IMR-90 (cell line): ENCODE measurements at regions not wholly inside any gene's neighbourhood (a gene's known extent, or its start where the extent isn't known, plus 50 kb on each side); places are given as distances from the start of the nearest gene placed in this dataset.

Source experiments
- ATAC-seq: fragments of 200-7000 bp; cut with Tn5 transposase; 2 replicates; pipeline ENCODE4 v1.9.1; 2020; ENCODE audit warnings: low read depth, mild to moderate bottlenecking, moderate library complexity
- BruUV-seq: library from RNA; stranded (reverse); fragments of 400-500 nt; replicated peaks from 2 replicates; lab custom pipeline; 2021; lab: Mats Ljungman, UMichigan
- CTCF ChIA-PET: fragments of 300-600 bp; formaldehyde crosslinking; extraction: SDS; loops from one replicate; lab custom pipeline; 2021; ENCODE audit warnings: antibody characterized with exemption; lab: Yijun Ruan, JAX
- POLR2A ChIA-PET: fragments of 300-600 bp; sonication (Branson Sonifier 250); formaldehyde crosslinking; loops from one replicate; lab custom pipeline; 2022; ENCODE audit warnings: antibody characterized with exemption; ENCODE audit not compliant: unreplicated experiment; lab: Charles Lee
- DNase-seq: peaks from one replicate; pipeline ENCODE4 v3.0.0; 2013
- H2AFZ ChIP-seq: replicated peaks from 2 replicates; pipeline ENCODE3; 2013; ENCODE audit warnings: low read length, mild to moderate bottlenecking; ENCODE audit not compliant: poor library complexity
- H2AK5ac ChIP-seq: 2 replicates; pipeline ENCODE4 v1.6.1; 2013; ENCODE audit warnings: low read depth, low read length, inconsistent platforms
- H2AK9ac ChIP-seq: replicated peaks from 2 replicates; pipeline ENCODE3; 2013; ENCODE audit warnings: mild to moderate bottlenecking, low read depth, low read length, moderate library complexity; ENCODE audit not compliant: poor library complexity
- H2BK120ac ChIP-seq: 2 replicates; pipeline ENCODE4 v1.6.1; 2013; ENCODE audit warnings: low read depth, low read length, inconsistent platforms
- H2BK15ac ChIP-seq: 3 replicates; pipeline ENCODE4 v1.6.1; 2013; ENCODE audit warnings: low read depth, low read length, inconsistent platforms
- H2BK20ac ChIP-seq: 2 replicates; pipeline ENCODE4 v1.6.1; 2013; ENCODE audit warnings: low read depth, mild to moderate bottlenecking, inconsistent platforms, low read length, moderate library complexity
- H2BK5ac ChIP-seq: 2 replicates; pipeline ENCODE4 v1.6.1; 2013; ENCODE audit warnings: mild to moderate bottlenecking, low read depth, low read length, inconsistent platforms; ENCODE audit not compliant: poor library complexity, severe bottlenecking
- H3K14ac ChIP-seq: replicated peaks from 2 replicates; pipeline ENCODE4 v1.6.1; 2013; ENCODE audit warnings: low read depth, low read length, inconsistent platforms
- H3K18ac ChIP-seq: 2 replicates; pipeline ENCODE4 v1.6.1; 2013; ENCODE audit warnings: low read depth, low read length, control low read depth
- H3K23ac ChIP-seq: 2 replicates; pipeline ENCODE4 v1.6.1; 2013; ENCODE audit warnings: low read depth, low read length, inconsistent platforms
- H3K27ac ChIP-seq: 2 replicates; pipeline ENCODE4 v1.5.1; 2013; ENCODE audit warnings: mild to moderate bottlenecking, control low read depth, low read length; ENCODE audit not compliant: insufficient read depth
- H3K27me3 ChIP-seq: 2 replicates; pipeline ENCODE4 v1.6.1; 2013; ENCODE audit warnings: low read length; ENCODE audit not compliant: control insufficient read depth, insufficient read depth
- H3K36me3 ChIP-seq: 2 replicates; pipeline ENCODE4 v1.6.1; 2013; ENCODE audit warnings: low read length, mixed read lengths; ENCODE audit not compliant: control insufficient read depth, insufficient read depth
- H3K4ac ChIP-seq: 2 replicates; pipeline ENCODE4 v1.6.1; 2013; ENCODE audit warnings: low read depth, low read length, inconsistent platforms
- H3K4me1 ChIP-seq: 2 replicates; pipeline ENCODE4 v1.6.1; 2013; ENCODE audit warnings: low read length, mixed read lengths; ENCODE audit not compliant: control insufficient read depth, insufficient read depth
- H3K4me2 ChIP-seq: 2 replicates; pipeline ENCODE4 v1.6.1; 2013; ENCODE audit warnings: low read depth, mild to moderate bottlenecking, control low read depth, low read length, moderate library complexity
- H3K4me3 ChIP-seq: 2 replicates; pipeline ENCODE4 v1.5.1; 2013; ENCODE audit warnings: low read depth, mild to moderate bottlenecking, control low read depth, low read length, moderate library complexity; ENCODE audit not compliant: insufficient read depth
- H3K56ac ChIP-seq: 2 replicates; pipeline ENCODE4 v1.6.1; 2013; ENCODE audit warnings: low read length, inconsistent platforms; ENCODE audit not compliant: insufficient read depth; ENCODE audit errors: extremely low read depth
- H3K79me1 ChIP-seq, 2 experiments: 2 replicates each; pipeline ENCODE4 v1.6.1; 2013; ENCODE audit warnings: low read length in 2 of 2, inconsistent platforms in 1 of 2, low read depth in 1 of 2
- H3K9ac ChIP-seq: 2 replicates; pipeline ENCODE4 v1.6.1; 2013; ENCODE audit warnings: low read depth, low read length, control low read depth
- H3K9me1 ChIP-seq: 2 replicates; pipeline ENCODE4 v1.6.1; 2013; ENCODE audit warnings: low read length, inconsistent platforms; ENCODE audit not compliant: insufficient read depth
- H3K9me3 ChIP-seq: 2 replicates; pipeline ENCODE4 v1.6.1; 2013; ENCODE audit warnings: low read length; ENCODE audit not compliant: control insufficient read depth, insufficient read depth
- H4K20me1 ChIP-seq: 2 replicates; pipeline ENCODE4 v1.6.1; 2013; ENCODE audit warnings: low read length, inconsistent platforms; ENCODE audit not compliant: insufficient read depth
- H4K5ac ChIP-seq: 2 replicates; pipeline ENCODE4 v1.6.1; 2013; ENCODE audit warnings: mild to moderate bottlenecking, low read depth, low read length, control low read depth
- H4K8ac ChIP-seq, 2 experiments: 2 replicates each; pipeline ENCODE4 v1.6.1; 2013; ENCODE audit warnings: low read depth in 2 of 2, low read length in 2 of 2, control low read depth in 1 of 2, inconsistent platforms in 1 of 2
- H4K91ac ChIP-seq: 2 replicates; pipeline ENCODE4 v1.6.1; 2013; ENCODE audit warnings: low read depth, low read length, inconsistent platforms; ENCODE audit not compliant: insufficient read depth
- BHLHE40 ChIP-seq: fragments of 150-350 bp; IDR thresholded peaks from 2 replicates; pipeline ENCODE4 v1.6.1; 2016; ENCODE audit warnings: mild to moderate bottlenecking, low read depth, low read length
- CEBPB ChIP-seq: IDR thresholded peaks from 2 replicates; pipeline ENCODE4 v1.6.1; 2012; ENCODE audit warnings: low read depth, low read length, improper control_type of control experiment
- CHD1 ChIP-seq: IDR thresholded peaks from 2 replicates; pipeline ENCODE4 v1.6.1; 2012; ENCODE audit warnings: low read depth, low read length, improper control_type of control experiment
- FOS ChIP-seq: fragments of 150-350 bp; IDR thresholded peaks from 2 replicates; pipeline ENCODE4 v1.6.1; 2016; ENCODE audit warnings: low read depth, low read length
- MAFK ChIP-seq: IDR thresholded peaks from 2 replicates; pipeline ENCODE4 v1.6.1; 2012; ENCODE audit warnings: low read depth, low read length, improper control_type of control experiment
- MAZ ChIP-seq: IDR thresholded peaks from 2 replicates; pipeline ENCODE4 v1.6.1; 2012; ENCODE audit warnings: low read depth, mild to moderate bottlenecking, low read length, improper control_type of control experiment, moderate library complexity, borderline replicate concordance
- MXI1 ChIP-seq: IDR thresholded peaks from 2 replicates; pipeline ENCODE4 v1.6.1; 2012; ENCODE audit warnings: low read depth, mild to moderate bottlenecking, low read length, moderate library complexity, borderline replicate concordance
- NFE2L2 ChIP-seq: fragments of 150-350 bp; IDR thresholded peaks from 2 replicates; pipeline ENCODE4 v1.6.1; 2016; ENCODE audit warnings: low read depth, mild to moderate bottlenecking, low read length
- POLR2A ChIP-seq: IDR thresholded peaks from 2 replicates; pipeline ENCODE4 v1.6.1; 2012; ENCODE audit warnings: mild to moderate bottlenecking, low read depth, low read length
- RAD21 ChIP-seq: IDR thresholded peaks from 2 replicates; pipeline ENCODE4 v1.6.1; 2012; ENCODE audit warnings: low read length, improper control_type of control experiment
- RCOR1 ChIP-seq: IDR thresholded peaks from 2 replicates; pipeline ENCODE4 v1.6.1; 2012; ENCODE audit warnings: mild to moderate bottlenecking, low read length, improper control_type of control experiment; ENCODE audit not compliant: insufficient replicate concordance
- RFX5 ChIP-seq: IDR thresholded peaks from 2 replicates; pipeline ENCODE4 v1.8.0; 2012; ENCODE audit warnings: low read depth, mild to moderate bottlenecking, low read length, moderate library complexity
- SMC3 ChIP-seq: fragments of 150-350 bp; IDR thresholded peaks from 2 replicates; pipeline ENCODE4 v1.6.1; 2016; ENCODE audit warnings: low read depth, mild to moderate bottlenecking, antibody characterized with exemption, low read length, moderate library complexity
- WGBS, 2 experiments: methylation state at CpG; one replicate each; pipeline versions ENCODE4 v1.1.5 to v1.1.7; 2013; ENCODE audit warnings: missing lambda C conversion rate in 2 of 2; ENCODE audit not compliant: insufficient read length in 1 of 2; ENCODE audit errors: extremely low coverage in 2 of 2; 5-methylcytosine and 5-hydroxymethylcytosine counted together
- dilution Hi-C: fragments of 300-500 bp; cut with HindIII; formaldehyde crosslinking; loops from one replicate; pipeline ENCODE4 v1.14.3; 2018; ENCODE audit warnings: low sequenced_read_pairs; ENCODE audit not compliant: unreplicated experiment
- in situ Hi-C: fragments of 300-500 bp; cut with MboI; formaldehyde crosslinking; loops from 3 replicates; pipeline ENCODE4 v1.14.3; 2019; ENCODE audit warnings: low sequenced_read_pairs, inconsistent platforms, mixed read lengths
- intact Hi-C: fragments of 100-400 bp; cut with micrococcal nuclease; formaldehyde crosslinking; loops from 2 replicates; pipeline ENCODE4 v1.10.0; 2022
- TF ChIP-seq, protein P1 (sequence below): conservative IDR thresholded peaks from 2 replicates; pipeline ENCODE4 v1.5.1; 2012; ENCODE audit warnings: mild to moderate bottlenecking, low read depth, low read length, improper control_type of control experiment
- TF ChIP-seq, protein P2 (sequence below): fragments of 150-350 bp; IDR thresholded peaks from 2 replicates; pipeline ENCODE4 v1.6.1; 2017; ENCODE audit warnings: mild to moderate bottlenecking, antibody characterized with exemption, low read length, low read depth
- TF ChIP-seq, protein P3 (sequence below): fragments of 150-350 bp; IDR thresholded peaks from 2 replicates; pipeline ENCODE4 v1.6.1; 2016; ENCODE audit warnings: low read depth, mild to moderate bottlenecking, low read length, moderate library complexity, borderline replicate concordance

DNA sequence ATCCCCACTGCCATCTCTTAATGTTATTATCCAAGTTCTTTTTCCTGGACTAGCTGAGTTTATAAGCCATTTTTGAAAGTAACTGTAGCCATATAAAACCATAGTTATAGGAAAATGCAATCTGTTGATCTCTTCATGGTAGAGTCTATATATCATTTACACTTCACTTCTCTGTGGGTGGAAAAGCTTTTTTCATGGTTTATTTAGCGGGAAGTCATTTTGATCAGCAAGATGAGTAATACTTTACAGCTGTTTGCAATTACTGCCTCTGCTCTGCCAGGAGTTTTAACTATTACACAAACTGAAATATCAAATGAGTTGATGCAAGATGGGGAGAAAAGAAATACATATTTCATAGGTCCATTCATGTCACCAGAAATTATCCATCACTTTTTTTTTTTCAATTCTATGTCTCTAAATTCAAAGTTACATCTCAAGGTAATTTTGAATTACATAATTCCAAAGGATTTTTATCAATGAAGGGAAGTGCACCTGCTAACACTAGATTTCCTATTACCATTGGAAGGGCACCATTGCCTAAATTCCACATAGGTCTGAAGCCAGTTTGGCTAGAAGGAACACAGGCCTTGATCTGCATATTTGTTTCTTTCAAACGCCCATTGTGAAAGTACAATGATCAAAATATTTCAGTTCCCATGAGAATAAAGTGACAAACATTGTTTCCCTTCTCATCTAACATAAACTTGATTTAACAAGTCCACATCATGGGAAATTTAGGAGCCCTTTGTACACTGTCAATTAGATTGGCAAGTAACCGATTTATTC lies 296.7 kb downstream of the ZNF326 start:
- no peak overlapping the region for H4K91ac ChIP-seq
- POLR2A ChIA-PET: no interaction called here
- DNase-seq (no peak), ATAC-seq (no peak)
- no peak overlapping the region for H3K27ac ChIP-seq
- no peaks in the 10 kb centered on the region for H3K9me3 ChIP-seq
- no peak overlapping the region for H3K23ac ChIP-seq
- no peak overlapping the region for H3K18ac ChIP-seq
- no peak overlapping the region for H2AK5ac ChIP-seq
- WGBS, 2 experiments: no CpG with 5 or more reads among the region's 3 CpGs
- H3K4ac ChIP-seq: no peak overlapping the region
- no peak overlapping the region for H4K8ac ChIP-seq
- H3K14ac ChIP-seq: no peak overlapping the region
- no peak overlapping the region for H3K4me2 ChIP-seq
- CTCF ChIA-PET: no interaction called here
- no peak overlapping the region for H2AK9ac ChIP-seq
- no peak overlapping the region for H2BK15ac ChIP-seq
- no peaks in the 10 kb centered on the region for H3K79me1 ChIP-seq
- no peak overlapping the region for H3K4me3 ChIP-seq
- H3K27me3 ChIP-seq: no peaks in the 10 kb centered on the region
- no peak overlapping the region for H2BK5ac ChIP-seq
- H4K5ac ChIP-seq: no peak overlapping the region
- no peak overlapping the region for H2BK120ac ChIP-seq
- no peaks in the 10 kb centered on the region for H4K20me1 ChIP-seq
- H3K36me3 ChIP-seq: no peaks in the 10 kb centered on the region
- no peak overlapping the region for H3K56ac ChIP-seq
- H2AFZ ChIP-seq: no peak overlapping the region
- H3K9me1 ChIP-seq: no peaks in the 10 kb centered on the region
- no TSS peak for BruUV-seq
- no peak overlapping the region for H2BK20ac ChIP-seq
- dilution Hi-C loops: no loop called here
- no peaks in the 10 kb centered on the region for H3K4me1 ChIP-seq
- in situ Hi-C loops: loop anchor here (10.0 kb wide), 1 partner anchor 57 kb away; no protein-coding TSS in a partner anchor
- no peak for TF ChIP-seq RAD21
- no peak for TF ChIP-seq RCOR1
- TF ChIP-seq, protein P1, sequence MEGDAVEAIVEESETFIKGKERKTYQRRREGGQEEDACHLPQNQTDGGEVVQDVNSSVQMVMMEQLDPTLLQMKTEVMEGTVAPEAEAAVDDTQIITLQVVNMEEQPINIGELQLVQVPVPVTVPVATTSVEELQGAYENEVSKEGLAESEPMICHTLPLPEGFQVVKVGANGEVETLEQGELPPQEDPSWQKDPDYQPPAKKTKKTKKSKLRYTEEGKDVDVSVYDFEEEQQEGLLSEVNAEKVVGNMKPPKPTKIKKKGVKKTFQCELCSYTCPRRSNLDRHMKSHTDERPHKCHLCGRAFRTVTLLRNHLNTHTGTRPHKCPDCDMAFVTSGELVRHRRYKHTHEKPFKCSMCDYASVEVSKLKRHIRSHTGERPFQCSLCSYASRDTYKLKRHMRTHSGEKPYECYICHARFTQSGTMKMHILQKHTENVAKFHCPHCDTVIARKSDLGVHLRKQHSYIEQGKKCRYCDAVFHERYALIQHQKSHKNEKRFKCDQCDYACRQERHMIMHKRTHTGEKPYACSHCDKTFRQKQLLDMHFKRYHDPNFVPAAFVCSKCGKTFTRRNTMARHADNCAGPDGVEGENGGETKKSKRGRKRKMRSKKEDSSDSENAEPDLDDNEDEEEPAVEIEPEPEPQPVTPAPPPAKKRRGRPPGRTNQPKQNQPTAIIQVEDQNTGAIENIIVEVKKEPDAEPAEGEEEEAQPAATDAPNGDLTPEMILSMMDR: no peak
- TF ChIP-seq MAFK: no peak
- no peak for TF ChIP-seq RFX5
- TF ChIP-seq FOS: no peak
- TF ChIP-seq MXI1: no peak
- TF ChIP-seq CHD1: no peak
- TF ChIP-seq, protein P2, sequence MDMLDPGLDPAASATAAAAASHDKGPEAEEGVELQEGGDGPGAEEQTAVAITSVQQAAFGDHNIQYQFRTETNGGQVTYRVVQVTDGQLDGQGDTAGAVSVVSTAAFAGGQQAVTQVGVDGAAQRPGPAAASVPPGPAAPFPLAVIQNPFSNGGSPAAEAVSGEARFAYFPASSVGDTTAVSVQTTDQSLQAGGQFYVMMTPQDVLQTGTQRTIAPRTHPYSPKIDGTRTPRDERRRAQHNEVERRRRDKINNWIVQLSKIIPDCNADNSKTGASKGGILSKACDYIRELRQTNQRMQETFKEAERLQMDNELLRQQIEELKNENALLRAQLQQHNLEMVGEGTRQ: no peak
- no peak for TF ChIP-seq MAZ
- no peak for TF ChIP-seq SMC3
- no peak for TF ChIP-seq CEBPB
- TF ChIP-seq BHLHE40: no peak
- TF ChIP-seq POLR2A: no peak
- no peak for TF ChIP-seq NFE2L2
- TF ChIP-seq, protein P3, sequence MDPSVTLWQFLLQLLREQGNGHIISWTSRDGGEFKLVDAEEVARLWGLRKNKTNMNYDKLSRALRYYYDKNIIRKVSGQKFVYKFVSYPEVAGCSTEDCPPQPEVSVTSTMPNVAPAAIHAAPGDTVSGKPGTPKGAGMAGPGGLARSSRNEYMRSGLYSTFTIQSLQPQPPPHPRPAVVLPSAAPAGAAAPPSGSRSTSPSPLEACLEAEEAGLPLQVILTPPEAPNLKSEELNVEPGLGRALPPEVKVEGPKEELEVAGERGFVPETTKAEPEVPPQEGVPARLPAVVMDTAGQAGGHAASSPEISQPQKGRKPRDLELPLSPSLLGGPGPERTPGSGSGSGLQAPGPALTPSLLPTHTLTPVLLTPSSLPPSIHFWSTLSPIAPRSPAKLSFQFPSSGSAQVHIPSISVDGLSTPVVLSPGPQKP: no peak
- intact Hi-C loops: no loop called here
- H3K9ac ChIP-seq: no peak overlapping the region
